ENCODE measurements at regions not wholly inside any gene's neighbourhood (a gene's known extent, or its start where the extent isn't known, plus 50 kb on each side); places are given as distances from the start of the nearest gene placed in this dataset.

GRCh38 chr5:85952680-85953079 is 665.1 kb upstream of the COX7C start:
- TF ChIP-seq, protein P1, sequence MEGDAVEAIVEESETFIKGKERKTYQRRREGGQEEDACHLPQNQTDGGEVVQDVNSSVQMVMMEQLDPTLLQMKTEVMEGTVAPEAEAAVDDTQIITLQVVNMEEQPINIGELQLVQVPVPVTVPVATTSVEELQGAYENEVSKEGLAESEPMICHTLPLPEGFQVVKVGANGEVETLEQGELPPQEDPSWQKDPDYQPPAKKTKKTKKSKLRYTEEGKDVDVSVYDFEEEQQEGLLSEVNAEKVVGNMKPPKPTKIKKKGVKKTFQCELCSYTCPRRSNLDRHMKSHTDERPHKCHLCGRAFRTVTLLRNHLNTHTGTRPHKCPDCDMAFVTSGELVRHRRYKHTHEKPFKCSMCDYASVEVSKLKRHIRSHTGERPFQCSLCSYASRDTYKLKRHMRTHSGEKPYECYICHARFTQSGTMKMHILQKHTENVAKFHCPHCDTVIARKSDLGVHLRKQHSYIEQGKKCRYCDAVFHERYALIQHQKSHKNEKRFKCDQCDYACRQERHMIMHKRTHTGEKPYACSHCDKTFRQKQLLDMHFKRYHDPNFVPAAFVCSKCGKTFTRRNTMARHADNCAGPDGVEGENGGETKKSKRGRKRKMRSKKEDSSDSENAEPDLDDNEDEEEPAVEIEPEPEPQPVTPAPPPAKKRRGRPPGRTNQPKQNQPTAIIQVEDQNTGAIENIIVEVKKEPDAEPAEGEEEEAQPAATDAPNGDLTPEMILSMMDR (IDR thresholded peaks at IDR 0.05): no peak
- no peak for TF ChIP-seq POLR2A (IDR thresholded peaks at IDR 0.05)
- no peak for TF ChIP-seq POLR2AphosphoS5 (IDR thresholded peaks at IDR 0.05)
